HG03135 (cell line): ENCODE measurements at regions not wholly inside any gene's neighbourhood (a gene's known extent, or its start where the extent isn't known, plus 50 kb on each side); places are given as distances from the start of the nearest gene placed in this dataset.

Experiments
- ATAC-seq: cut with Tn5 transposase; IDR thresholded peaks from one replicate; pipeline ENCODE4 v1.9.1; 2021; ENCODE audit warnings: mild to moderate bottlenecking, moderate library complexity; ENCODE audit not compliant: unreplicated experiment

DNA sequence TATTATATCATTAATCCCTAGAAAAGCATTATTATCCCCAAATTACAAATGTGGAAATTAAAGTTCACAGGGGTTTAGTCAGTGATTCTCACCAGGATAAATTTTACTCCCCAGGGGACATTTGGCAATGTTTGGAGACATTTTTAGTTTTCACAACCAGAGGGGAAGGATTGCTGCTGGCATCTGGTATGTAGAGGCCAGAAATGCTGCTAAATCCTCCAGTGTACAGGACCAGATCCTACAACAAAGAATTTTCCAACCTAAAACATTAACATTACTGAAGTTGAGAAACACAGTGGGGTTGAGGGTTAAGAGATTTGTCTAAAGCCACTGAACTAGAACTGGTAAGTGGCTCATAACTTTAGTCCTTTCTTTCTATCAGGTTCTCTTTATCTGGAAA, 162.0 kb upstream of the SYT6 start:
- ATAC-seq, result no peak

DNA sequence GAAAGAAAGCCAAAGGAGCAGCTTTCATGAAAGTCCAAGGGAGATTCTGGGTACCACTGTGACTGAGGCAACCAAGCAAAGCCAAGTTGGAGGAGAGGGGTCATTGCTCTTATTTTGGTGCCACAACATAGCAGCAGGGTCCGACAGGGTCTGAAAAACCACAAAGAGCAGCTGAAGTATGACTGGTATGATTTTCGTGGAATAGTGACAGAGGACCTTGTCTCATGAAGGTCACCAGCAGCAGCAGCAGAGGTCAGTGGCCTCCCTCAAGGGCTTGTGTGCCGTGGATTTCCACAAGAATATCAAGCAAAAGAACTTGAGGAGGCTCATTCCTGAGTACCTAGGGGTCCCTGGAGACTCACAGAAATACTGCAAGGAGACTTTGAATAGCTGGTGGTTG, 160.9 kb upstream of the SYT6 start:
- no peak for ATAC-seq

DNA sequence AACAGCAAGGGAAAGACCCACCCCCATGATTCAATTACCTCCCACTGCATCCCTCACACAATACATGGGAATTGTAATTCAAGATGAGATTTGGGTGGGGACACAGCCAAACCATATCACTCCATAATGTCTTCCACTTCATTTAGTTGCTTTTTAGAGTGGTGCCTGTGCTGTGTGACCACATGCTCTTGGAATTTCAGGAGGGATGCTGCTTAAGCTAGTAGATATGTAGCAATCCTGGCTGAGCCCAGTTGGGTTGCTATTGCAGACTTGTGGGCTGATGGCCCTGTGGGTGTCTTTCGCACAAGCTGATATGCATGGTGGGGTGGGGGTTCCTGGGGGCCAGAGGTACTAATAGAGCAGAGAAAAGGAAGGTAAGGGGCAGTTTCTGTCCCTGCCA, 160.4 kb upstream of the SYT6 start:
- ATAC-seq, result no peak

DNA sequence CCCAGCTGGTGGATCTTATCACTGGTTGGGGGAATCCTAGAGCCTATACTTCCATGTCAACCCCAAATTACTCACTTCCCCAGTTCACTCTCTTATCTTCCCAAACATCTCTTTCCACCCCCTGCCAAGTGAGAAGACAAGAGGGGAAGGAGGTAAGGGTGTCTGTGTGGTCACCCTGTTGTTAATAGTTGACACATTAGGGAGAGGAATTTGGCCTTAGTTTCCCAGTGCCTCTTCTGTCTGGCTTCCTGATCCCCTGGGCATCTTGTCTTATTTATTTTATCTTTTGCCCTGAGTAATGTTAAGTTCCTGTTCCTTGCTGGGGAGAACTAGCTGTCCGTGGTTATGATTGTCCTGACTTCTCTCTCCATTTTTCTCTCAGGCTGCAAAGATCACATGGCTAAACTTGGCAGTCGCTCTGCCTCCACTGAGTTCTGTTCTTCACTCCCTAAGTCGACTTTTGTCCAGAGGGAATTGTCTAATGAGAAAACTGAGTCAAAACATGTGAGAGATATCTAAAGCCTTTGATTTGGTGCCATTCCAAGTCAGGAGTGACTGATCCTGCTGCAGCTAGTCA, 157.1 kb upstream of the SYT6 start:
- ATAC-seq, result no peak

DNA sequence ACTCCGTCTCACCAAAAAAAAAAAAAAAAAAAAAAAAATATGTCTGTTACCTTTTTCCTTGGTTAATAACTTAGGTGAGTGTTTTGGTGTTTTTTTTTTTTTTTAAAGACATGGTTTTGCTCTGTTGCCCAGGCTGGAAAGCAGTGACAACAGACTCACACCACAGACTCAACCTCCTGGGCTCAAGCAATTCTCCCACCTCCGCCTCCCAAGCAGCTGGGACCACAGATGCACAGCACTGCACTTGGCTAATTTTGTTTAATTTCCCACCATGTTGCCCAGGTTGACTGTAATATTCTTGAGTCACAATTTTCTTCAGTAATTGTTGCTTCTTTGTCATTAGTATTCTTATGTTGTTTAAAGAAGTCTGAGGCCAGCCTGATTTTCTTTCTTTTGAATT, 149.2 kb upstream of the SYT6 start:
- ATAC-seq, result no peak

DNA sequence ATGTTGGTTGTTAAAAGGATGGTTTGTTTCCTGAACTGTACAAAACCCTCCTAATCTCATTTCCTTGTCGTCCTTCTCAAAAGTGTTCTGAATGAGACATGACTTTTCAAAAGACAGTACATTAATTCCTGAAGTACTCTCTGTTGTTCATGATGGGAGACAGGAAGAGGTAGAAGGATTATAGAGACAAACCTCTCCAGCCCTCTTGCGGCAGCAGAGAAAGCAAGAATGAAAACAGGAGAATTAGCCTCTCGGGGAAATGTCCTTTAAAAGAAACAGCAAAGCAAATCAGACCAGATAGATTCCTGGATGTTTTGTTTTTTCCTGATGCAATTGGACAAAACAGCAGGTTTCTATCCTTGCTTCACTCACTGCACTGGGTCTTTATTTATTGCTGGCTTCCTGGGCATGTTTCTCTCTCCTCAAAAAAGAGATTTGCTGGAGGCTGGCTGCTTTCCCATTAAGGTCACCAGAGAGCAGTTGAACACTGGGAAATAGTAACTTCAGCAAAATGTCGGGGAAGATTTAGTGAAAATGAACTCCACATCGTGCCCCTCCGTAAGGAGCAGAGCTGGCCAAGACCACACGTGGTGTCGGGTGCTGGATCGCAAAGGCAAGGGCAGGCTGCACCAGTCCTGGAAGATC, 145.8 kb upstream of the SYT6 start:
- ATAC-seq, result no peak

DNA sequence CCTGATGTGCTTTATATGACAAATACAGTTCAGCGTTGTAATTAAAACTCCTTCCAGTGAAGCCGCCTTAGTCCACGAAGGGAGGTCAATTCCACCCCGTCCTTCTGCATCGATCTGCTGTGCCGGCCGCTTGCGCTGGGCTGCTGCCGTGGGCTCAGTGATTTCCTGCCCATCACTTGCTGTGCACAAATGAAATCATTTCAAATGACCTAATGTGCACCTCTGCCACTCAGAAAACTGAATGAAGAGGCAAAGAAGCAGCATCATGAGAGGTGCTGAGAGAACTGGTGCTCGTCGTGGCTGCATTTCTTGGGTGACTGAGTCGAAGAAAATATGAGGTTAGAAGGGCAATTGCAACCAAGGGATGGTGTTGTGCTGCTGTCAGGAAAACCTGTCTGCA, 144.3 kb upstream of the SYT6 start:
- no peak for ATAC-seq

DNA sequence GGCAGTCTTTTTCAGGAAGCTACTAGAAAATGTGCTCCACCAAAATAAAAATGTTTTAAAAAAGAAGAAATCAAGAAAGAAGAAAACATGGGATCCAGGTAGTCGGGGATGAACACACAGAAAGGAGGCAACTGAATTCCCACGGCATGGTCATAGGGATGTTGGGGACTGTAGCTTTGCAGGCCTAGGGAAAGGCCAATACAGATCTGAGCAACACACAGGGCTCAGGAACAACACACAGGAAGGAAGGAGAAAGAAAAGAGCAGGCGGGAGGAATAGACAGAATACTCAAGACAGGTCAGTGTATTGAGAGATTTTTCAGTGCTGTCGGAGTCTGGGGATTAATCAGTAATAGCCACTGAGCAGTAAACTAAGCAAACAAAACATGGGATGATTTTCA, 142.7 kb upstream of the SYT6 start:
- no peak for ATAC-seq

DNA sequence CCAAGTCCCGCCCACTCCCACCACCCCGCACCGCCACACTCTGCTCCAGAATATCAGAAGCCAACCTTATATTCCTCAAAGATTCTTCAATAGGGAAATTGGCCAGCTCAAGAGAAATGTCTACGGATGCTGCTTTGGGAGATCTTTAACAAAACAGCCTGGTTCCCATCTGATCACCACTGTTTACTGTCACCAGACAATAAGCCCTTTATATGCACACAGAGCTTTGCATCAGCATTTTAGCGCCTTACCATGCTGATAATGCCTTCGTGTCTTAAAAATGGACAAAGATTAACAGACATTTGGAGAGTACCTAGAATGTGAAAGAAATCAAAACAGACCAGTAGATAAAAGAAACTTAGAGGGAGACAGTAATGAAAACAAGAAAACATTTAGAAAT, 141.7 kb upstream of the SYT6 start:
- ATAC-seq, result no peak

DNA sequence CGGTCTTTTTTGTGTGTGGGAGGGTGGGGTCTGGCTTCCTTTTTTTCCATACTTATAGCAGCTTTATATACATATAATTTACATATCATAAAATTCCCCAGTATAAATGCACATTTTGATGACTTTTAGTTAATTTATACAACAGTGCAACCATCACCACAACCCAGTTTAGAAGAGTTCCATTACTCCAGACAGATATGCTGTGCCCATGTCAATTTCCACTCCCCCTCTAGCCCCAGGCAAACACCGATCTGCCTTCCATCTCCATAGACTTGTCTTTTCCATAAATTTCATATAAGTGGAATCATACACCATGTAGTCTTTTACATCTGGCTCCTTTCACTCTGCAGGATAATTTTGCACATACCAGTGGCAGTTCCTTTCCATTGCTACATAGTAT, 139.2 kb upstream of the SYT6 start:
- ATAC-seq, result no peak

DNA sequence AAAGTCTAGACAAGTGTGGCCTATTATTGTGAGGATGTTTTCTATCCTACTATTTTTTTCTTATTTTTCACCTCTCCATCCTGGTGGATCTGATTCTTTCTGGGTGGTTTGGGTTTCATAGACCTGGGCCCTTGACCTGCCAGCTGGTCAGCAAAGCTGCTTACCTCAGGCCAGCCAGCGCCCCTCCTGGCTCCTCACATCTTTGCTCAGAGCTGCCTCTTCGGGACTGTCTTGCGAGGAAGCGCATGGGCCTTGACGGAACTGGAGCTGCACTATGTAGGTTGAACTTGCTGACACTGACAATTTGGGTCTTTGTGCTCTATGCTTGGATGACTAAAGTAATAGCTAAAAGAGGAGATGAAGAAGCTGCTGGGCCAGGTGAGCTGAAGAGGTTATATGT, 138.5 kb upstream of the SYT6 start:
- ATAC-seq, result no peak

DNA sequence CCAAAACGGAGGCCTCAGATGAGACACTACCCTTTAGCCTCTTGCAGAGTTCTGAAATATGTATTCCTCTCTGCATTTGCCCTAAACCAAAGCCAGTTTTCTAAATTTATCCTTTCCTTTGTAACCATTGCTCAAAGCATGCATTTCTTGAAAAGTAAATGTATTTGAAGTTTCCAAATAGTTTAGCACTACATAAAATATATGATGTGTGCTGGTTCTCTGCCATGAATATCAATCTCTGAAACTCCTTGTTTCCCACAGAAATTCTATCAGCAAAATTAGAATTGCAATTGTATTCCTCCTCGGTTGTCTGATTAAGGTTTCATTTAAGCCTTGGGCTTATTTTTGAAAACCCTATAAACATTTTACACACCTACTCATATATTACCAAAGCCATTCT, 137.1 kb upstream of the SYT6 start:
- ATAC-seq, result no peak

DNA sequence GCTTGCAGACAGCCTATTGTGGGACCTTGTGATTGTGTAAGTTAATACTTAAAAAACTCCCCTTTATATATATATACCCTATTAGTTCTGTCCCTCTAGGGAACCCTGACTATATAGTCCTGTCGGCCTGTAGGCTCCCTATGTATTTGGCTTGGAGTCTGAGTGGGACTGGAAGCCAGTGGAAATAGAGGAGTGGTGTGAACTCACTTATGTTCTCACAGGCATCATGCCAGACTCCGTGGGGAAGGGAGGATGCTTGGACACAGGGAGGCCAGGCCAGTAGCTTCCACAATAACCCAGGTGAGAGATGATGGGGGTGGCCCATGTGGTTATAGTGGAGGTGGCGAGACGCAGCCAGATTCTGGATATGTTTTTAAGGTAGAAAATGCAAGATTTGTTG, 136.7 kb upstream of the SYT6 start:
- no peak for ATAC-seq

DNA sequence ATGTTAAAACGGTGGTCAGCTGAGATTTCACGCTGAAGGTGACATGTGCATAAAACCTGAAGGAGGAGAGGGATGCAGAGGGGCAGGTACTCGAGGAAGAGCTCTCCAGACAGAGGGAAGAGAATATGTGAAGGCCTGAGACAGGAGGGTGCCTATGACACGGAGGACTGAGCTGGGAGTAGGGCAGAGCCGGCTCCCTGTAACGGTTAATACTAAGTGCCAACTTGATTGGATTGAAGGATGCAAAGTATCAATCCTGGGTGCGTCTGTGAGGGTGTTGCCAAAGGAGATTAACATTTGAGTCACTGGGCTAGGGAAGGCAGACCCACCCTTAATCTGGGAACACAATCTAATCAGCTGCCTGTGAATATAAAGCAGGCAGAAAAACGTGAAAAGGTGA, 136.2 kb upstream of the SYT6 start:
- no peak for ATAC-seq

DNA sequence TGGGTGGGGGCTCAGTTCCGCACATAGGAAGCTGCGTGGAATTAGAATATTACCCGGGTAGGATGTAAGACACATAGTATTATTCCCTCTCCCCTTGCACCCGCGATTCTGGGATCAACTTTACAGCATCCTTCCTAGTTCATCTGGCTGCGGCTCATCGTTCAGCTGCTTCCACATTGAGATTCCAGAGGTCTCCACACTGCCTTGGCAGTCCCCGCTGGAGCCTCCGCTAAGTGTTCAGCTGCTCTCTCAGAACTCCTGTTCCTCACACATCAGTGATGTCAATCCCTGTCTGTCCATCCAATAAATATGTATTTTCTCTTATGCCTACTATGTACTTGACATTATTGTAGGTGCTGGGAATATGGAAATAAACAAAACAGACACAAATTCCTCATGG, 135.6 kb upstream of the SYT6 start:
- ATAC-seq, result no peak

DNA sequence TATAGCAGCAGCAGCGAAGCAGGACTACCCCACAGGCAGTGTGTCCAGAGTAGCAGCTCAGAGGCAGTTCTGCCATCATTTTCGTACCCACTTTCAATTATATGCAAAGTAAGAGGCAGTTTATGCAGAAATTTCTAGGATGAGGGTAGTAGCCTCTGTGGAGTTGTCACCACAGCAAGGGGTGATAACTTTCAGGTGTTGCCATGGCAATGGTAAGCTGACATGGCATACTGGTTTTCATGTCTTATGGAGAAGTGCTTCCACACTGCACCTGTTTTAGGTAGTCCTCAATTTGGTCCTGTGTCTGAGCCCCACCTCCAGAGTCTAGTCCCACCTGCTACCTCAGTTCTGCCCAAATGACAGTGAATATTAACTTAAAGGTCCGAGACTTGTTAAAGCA, 133.3 kb upstream of the SYT6 start:
- ATAC-seq, result no peak

DNA sequence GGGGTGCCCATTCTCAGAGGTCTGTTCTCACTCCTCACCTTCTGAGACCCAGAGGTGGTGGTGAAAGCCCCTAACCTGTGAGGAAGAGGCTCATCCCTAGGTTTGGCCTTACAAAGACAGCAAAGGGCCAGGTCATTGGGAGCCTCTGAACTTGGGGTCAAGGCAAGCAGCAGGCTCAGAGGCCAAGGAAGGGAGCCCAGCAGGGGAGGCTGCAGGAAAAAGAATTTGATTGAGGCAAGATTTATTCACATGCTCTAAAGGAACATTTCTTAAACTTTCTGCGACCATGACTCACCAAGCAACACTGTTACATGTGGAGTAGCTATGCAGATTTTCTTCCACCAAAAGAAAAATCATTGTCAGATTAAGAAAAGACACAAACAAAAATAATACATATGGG, 132.5 kb upstream of the SYT6 start:
- ATAC-seq, result no peak

DNA sequence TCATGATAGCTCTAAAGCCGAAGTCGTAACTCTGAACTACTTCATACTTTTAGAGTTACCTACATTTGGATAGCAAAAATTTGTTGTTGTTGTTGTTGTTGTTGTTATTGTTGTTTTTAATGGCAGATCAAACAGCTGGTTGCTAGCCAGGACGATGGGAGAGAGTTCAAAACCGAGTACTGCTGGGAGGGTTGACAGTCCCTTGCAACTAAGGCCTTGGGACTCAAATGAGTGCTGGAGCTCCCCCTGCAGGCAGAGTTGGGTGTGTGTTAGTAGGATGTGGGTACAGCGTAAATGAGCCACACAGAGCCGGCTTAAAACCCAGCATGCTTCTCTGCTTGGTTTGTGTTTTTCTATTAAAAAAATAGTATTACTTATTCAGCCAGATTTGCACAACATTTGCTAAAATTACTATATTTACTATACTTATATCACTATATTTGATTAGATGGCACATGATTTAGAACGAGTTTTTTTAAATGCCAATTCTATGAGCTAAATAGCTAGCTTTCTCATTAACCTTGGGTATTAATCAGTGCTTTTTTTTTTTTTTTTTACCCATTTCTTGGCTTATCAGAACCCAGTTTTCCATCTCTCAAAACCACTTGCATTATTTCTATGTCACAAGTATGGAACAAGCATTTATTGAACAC, 129.2 kb upstream of the SYT6 start:
- no peak for ATAC-seq

DNA sequence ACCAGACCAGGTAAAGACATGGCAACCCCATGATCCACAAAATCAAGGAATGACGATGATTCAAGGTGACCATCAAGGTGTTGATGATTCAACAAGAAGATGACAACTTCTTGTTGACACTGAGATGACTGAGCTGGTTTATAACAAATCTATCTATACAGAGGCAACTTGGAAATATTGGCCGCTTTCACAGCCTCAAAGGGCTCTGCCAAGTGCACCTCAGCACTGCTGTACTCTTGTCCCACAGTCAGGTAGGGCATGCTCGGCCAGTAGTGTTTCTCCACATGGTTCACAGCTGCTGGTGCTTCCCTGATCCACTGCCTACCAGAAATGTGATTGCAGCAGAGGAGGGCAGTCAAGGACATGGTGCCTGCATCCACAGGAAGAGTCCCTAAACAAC, 125.2 kb upstream of the SYT6 start:
- no peak for ATAC-seq

DNA sequence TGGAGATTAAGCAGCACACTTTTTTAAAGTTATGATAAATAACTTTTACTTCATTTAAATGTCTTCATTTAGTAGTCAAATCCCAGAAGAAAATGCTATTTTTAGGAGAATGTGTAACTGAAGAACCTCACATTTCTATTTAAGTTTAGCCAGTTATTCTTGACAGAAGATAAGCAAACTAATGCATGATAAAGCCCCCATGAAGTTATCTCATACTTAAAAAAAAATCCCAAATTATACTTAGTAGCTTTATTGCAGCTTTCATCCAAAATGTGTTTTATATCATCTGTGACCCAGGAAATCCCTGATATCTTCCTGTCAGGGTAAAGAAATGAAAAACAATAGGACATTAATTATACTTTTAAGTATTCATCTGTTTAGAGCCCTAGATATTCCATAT, 124.8 kb upstream of the SYT6 start:
- no peak for ATAC-seq

DNA sequence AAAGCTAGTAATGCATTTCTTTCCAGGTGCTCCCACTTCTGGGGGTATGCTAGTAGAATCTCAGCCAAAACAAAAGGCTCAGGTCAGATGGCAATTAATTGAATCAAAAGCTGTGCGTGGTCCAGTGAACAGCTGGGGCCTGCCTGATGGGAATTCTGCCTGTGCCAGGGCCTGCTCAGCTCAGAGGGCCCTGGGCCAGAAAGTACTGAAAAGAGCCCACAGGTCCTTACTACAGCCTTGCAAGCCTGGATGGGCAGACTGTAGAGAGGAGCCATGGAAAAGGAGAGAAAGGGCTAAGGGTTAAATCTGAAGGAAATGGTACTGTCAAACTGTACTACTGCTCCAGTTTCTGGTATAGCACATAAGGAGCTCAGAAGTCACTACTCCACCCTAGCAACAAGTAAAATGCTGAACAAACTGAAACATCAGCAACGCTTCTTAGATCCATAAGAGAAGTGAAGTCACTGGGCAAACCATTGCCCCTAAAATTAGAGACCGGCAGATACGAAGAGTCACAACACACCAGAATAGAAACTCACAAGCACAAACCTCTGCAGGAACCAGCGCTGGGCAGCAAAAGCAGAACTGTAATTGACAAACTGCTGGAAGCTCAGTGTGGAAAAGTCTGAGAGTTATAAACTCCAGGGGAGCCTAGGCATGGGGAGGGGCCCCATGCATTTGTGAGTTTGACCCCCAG, 121.1 kb upstream of the SYT6 start:
- no peak for ATAC-seq

DNA sequence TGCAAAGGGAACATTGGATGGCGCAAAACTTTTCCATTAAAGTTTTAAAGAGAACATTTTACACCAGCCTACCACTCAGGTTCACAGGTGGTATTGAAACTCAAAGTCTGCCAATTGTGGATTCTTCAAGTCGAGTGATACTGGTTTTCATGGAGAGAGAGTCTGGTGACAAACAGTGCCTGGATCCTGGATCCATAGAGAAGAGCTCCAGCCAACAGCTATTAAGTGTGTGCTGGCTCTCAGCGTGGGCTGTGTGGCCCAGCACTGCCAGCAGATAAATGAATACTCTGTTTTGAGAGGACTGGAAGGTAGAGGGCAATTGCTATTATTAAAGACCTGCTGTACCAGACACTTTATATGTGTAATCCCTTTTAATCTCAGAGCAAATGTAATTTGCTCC, 118.9 kb upstream of the SYT6 start:
- ATAC-seq, result no peak
